Testis (tissue), 2 donors: ENCODE measurements at regions not wholly inside any gene's neighbourhood (a gene's known extent, or its start where the extent isn't known, plus 50 kb on each side); places are given as distances from the start of the nearest gene placed in this dataset.

Source experiments
- POLR2A ChIP-seq: fragments of 450-650 bp; IDR thresholded peaks from one replicate; pipeline ENCODE4 v1.6.1; 2017; ENCODE audit warnings: antibody characterized with exemption, mild to moderate bottlenecking, moderate library complexity
- TF ChIP-seq, protein P1 (sequence below), 3 experiments: fragments of 450-650 bp in 2 of 3; fragments of 200-600 bp in 1 of 3; sonication (generic) in 1 of 3; IDR thresholded peaks; one replicate each; pipeline ENCODE4 v1.5.1; 2016 to 2019; ENCODE audit warnings: antibody characterized with exemption in 3 of 3, mild to moderate bottlenecking in 2 of 3, moderate library complexity in 1 of 3

DNA sequence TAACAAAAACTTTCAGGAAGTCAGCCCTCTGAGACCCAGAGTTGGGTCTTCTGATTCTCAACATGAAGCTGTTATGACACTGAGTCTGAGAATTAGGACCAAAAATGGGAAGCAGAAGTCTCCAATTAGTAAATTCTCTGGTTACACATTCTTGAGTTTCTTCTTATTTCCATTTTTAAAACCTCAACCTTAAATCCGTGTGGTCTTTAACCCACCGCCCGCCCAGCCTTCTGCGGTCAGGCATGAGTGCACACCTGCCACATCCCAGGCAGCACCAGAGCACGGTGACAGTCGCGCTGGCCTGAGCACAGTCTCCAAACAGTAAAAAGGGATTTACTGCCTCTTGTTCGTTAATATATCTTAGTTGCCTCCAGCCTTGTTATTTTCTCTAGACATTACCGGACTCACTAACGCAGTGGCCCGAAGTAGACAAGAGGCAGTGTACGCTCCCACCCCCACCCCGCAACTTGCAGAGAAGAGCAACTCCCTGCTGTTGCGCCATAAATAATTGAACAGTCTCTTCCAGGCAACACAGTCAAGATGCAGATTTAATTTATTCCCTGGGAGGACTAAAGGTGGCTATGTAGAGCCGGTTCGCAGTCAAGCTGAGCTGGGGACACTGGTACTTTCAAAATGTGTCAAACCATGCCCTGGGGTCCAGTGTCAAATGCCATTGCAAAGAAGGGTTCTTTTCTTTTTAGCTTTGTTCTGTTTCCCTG lies 147.0 kb upstream of the CELF2 start:
- TF ChIP-seq POLR2A, result no peak
- TF ChIP-seq, protein P1, sequence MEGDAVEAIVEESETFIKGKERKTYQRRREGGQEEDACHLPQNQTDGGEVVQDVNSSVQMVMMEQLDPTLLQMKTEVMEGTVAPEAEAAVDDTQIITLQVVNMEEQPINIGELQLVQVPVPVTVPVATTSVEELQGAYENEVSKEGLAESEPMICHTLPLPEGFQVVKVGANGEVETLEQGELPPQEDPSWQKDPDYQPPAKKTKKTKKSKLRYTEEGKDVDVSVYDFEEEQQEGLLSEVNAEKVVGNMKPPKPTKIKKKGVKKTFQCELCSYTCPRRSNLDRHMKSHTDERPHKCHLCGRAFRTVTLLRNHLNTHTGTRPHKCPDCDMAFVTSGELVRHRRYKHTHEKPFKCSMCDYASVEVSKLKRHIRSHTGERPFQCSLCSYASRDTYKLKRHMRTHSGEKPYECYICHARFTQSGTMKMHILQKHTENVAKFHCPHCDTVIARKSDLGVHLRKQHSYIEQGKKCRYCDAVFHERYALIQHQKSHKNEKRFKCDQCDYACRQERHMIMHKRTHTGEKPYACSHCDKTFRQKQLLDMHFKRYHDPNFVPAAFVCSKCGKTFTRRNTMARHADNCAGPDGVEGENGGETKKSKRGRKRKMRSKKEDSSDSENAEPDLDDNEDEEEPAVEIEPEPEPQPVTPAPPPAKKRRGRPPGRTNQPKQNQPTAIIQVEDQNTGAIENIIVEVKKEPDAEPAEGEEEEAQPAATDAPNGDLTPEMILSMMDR (IDR thresholded peaks at IDR 0.05), result no peak
